ENCODE measurements at regions not wholly inside any gene's neighbourhood (a gene's known extent, or its start where the extent isn't known, plus 50 kb on each side); places are given as distances from the start of the nearest gene placed in this dataset.

DNA sequence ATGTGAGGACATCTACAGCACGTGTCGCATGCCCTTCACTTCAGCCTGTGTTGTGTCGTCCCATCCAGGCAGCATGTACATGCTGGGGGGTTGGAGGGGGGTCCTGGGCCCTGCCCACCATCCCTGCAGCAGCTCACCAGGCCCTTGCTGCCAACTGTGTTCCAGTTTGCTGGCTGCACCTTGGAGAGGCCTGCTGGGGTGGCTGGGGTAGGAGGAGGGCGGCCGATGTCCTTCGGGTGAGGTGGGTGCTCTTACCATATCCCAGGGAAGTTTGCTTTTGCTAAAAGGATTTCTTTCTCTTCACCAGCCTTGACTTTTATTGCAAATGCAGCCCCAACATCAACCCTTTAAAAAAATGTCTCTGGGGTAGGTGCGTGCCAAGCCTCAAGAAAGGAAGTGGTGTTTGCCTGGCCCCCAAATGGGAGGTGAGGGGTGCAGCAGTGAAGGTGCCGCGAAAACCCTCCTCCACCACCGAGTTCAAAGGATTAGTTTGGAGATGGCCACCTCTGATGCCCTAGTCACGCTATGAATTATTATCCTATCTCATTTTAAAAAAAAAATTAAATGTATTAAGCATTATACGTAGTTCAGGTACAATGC, 165.8 kb upstream of the KLF6 start:
- no peaks in the 10 kb centered on the region for H3K4me1 Mint-ChIP-seq
- no peak for DNase-seq (ENCODE audit: low spot score in 2 of 2)
- H3K27ac Mint-ChIP-seq: no peak overlapping the region
- H3K9me3 Mint-ChIP-seq: no peaks in the 10 kb centered on the region
- no peak for ATAC-seq (ENCODE audit: low read depth)
- H3K27me3 Mint-ChIP-seq: peaks cover 3% of the 10 kb centered on the region
- H3K4me3 Mint-ChIP-seq: no peak overlapping the region
- no peaks in the 10 kb centered on the region for H3K36me3 Mint-ChIP-seq

DNA sequence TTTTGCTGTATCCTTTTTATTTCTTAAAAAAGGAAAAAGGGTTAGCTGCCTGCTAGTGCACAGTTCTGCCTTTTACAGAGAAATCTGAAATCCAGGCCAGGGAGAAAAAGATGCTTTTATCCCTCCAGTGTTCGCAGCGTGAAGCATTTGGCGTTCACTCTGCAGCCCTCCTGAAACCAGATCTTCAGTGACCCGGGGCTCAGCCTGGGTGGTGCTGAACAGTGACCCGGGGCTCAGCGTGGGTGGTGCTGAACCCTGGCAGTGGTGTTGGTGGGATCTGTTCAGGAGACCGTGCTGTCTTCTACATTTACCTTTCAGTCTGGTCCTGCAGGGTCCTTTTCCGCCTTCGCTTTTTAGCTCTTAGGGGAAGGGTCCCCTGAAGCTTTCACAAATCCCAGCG, 164.7 kb upstream of the KLF6 start:
- Mint-ChIP-seq H3K36me3 (no peaks in the 10 kb centered on the region), H3K9me3 (no peaks in the 10 kb centered on the region), H3K27ac (no peak overlapping the region), H3K4me3 (no peak overlapping the region), H3K27me3 (peaks cover 3% of the 10 kb centered on the region), H3K4me1 (no peaks in the 10 kb centered on the region)
- no peak for DNase-seq (ENCODE audit: low spot score in 2 of 2)
- ATAC-seq (ENCODE audit: low read depth): no peak

GRCh38 chr10:3948843-3949242, 163.8 kb upstream of the KLF6 start:
- no peak for DNase-seq (ENCODE audit: low spot score in 2 of 2)
- Mint-ChIP-seq H3K9me3 (no peaks in the 10 kb centered on the region), H3K4me1 (no peaks in the 10 kb centered on the region), H3K36me3 (no peaks in the 10 kb centered on the region), H3K27ac (peak overlapping the region; percentile 55), H3K27me3 (peaks cover 3% of the 10 kb centered on the region), H3K4me3 (no peak overlapping the region)
- ATAC-seq (ENCODE audit: low read depth): peak; percentile 39

DNA sequence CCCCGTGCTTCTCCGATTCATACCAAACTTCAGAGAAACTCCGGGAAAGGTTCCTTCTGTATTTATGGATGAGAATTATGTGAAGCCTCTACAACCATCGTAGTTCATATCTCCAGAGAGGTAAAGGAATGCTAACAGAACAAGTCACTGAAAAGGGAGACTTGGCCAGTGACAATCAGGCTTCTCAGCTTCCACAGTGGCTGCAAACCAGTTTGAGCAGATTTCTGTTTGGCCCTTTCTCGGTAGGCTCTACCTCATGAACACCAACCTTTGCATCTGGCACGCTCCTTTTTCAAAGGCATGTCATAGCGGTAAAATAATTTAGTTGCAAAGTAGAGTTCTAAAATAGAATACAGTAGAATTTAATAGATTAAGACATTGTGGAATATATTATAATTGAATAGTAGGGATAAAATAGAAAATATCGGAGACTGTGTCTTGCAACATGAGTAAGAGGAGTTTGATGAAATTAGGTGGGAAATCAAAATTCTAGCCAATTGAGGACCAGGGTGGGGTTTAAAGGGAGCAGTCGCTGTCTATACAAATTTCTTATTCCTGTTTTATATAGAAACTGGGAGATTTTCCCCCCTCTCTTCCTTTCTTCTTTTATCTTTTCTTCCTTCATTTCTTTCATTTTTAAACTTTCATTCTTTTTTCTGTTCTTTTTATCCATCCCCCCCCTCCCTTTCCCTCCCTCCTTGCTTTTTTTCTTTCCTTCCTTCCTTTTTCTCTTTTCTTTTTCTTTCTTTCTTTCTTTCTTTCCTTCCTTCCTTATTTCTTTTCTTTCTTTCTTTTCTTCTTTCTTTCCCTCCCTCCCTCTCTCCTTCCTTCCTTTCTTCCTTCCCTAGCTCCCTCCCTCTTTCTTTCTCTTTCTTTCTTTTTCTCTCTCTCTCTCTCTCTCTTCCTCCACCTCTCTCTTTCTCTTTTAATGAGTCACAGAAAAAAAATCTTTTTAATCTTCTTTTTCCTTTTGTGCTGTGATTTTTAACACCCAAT, 161.5 kb upstream of the KLF6 start:
- Mint-ChIP-seq H3K27ac (no peak overlapping the region), H3K36me3 (no peaks in the 10 kb centered on the region), H3K4me1 (no peaks in the 10 kb centered on the region), H3K27me3 (peaks cover 3% of the 10 kb centered on the region), H3K9me3 (no peaks in the 10 kb centered on the region), H3K4me3 (no peak overlapping the region)
- DNase-seq (ENCODE audit: low spot score in 2 of 2) (no peak), ATAC-seq (ENCODE audit: low read depth) (no peak)

DNA sequence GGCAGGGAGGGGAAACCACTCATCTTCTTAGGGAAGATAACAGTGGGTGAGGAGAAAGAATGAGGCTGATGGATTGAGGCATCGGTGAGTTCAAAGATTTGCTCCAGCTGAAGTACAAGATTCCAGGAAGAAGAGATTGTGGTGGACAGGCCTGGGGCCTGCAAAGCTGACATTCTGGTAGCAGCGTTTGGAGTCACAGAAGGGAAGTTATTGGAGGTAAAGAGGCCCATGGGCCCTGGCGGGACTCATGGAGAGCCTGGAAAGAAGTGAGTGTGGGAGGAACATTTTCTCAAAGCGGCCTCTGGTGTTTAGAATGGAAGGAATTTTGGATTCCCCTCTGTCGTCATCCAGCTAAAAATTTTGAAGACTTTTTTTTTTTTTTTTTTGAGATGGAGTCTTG, 160.0 kb upstream of the KLF6 start:
- ATAC-seq (ENCODE audit: low read depth): no peak
- H3K4me1 Mint-ChIP-seq: no peaks in the 10 kb centered on the region
- peaks cover 3% of the 10 kb centered on the region for H3K27me3 Mint-ChIP-seq
- no peaks in the 10 kb centered on the region for H3K9me3 Mint-ChIP-seq
- no peak for DNase-seq (ENCODE audit: low spot score in 2 of 2)
- H3K4me3 Mint-ChIP-seq: no peak overlapping the region
- no peak overlapping the region for H3K27ac Mint-ChIP-seq
- H3K36me3 Mint-ChIP-seq: no peaks in the 10 kb centered on the region

DNA sequence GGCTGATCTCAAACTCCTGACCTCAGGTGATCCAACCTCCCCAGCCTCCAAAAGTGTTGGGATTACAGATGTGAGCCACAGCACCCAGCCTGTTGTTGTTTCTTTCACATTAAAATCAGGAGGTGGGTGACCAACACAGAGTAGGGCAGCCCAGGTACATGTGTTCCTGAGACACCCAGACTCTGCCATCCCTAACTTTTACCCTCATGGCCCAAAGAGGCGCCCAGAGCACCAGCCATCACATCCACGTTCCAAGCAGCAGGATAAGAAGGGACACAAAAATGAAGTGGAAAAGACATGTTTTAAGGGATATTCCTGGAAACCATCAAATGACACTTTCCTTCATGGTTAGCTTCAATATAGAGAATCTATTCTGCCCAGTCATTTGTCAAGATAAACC, 159.6 kb upstream of the KLF6 start:
- DNase-seq (ENCODE audit: low spot score in 2 of 2): no peak
- no peaks in the 10 kb centered on the region for H3K4me1 Mint-ChIP-seq
- H3K4me3 Mint-ChIP-seq: no peak overlapping the region
- no peak for ATAC-seq (ENCODE audit: low read depth)
- H3K27ac Mint-ChIP-seq: no peak overlapping the region
- H3K9me3 Mint-ChIP-seq: no peaks in the 10 kb centered on the region
- H3K27me3 Mint-ChIP-seq: peaks cover 3% of the 10 kb centered on the region
- H3K36me3 Mint-ChIP-seq: no peaks in the 10 kb centered on the region

GRCh38 chr10:3943695-3944257, 158.8 kb upstream of the KLF6 start:
- Mint-ChIP-seq H3K4me1 (no peaks in the 10 kb centered on the region), H3K4me3 (no peak overlapping the region), H3K36me3 (no peaks in the 10 kb centered on the region), H3K27me3 (peaks cover 2% of the 10 kb centered on the region), H3K27ac (no peak overlapping the region), H3K9me3 (no peaks in the 10 kb centered on the region)
- ATAC-seq (ENCODE audit: low read depth) (no peak), DNase-seq (ENCODE audit: low spot score in 2 of 2) (no peak)

- Mint-ChIP-seq H3K27ac (no peak overlapping the region), H3K36me3 (no peaks in the 10 kb centered on the region), H3K4me1 (no peaks in the 10 kb centered on the region), H3K27me3 (peaks cover under 1% of the 10 kb centered on the region), H3K4me3 (no peak overlapping the region), H3K9me3 (no peaks in the 10 kb centered on the region)
- ATAC-seq (ENCODE audit: low read depth) (no peak), DNase-seq (ENCODE audit: low spot score in 2 of 2) (no peak)
These were observed 158.0 kb upstream of the KLF6 start for GRCh38 chr10:3942937-3943489.

DNA sequence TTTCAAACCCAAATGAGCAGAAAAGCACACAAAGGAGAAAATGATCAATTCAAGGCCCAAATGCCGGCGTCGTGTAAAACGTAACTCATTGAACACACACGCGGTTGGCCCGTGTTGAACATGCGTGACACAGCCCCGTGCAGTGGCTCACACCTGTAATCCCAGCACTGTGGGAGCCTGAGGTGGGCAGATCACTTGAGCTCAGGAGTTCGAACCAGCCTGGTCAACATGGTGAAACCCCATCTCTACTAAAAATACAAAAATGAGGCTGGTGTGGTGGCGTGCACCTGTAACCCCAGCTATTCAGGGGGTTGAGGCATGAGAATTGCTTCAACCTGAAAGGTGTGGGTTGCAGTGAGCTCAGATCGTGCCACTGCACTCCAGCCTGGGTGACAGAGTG, 156.7 kb upstream of the KLF6 start:
- Mint-ChIP-seq H3K9me3 (no peaks in the 10 kb centered on the region), H3K36me3 (no peaks in the 10 kb centered on the region), H3K27ac (peak overlapping the region; percentile 18), H3K27me3 (no peaks in the 10 kb centered on the region), H3K4me1 (no peaks in the 10 kb centered on the region), H3K4me3 (no peak overlapping the region)
- ATAC-seq (ENCODE audit: low read depth) (no peak), DNase-seq (ENCODE audit: low spot score in 2 of 2) (no peak)

- Mint-ChIP-seq H3K4me3 (no peak overlapping the region), H3K9me3 (no peaks in the 10 kb centered on the region), H3K36me3 (no peaks in the 10 kb centered on the region), H3K27ac (peak overlapping the region; percentile 24), H3K27me3 (no peaks in the 10 kb centered on the region), H3K4me1 (peaks cover 8% of the 10 kb centered on the region)
- DNase-seq (ENCODE audit: low spot score in 2 of 2): no peak
- no peak for ATAC-seq (ENCODE audit: low read depth)
These were observed 151.5 kb upstream of the KLF6 start for GRCh38 chr10:3936422-3937040.

DNA sequence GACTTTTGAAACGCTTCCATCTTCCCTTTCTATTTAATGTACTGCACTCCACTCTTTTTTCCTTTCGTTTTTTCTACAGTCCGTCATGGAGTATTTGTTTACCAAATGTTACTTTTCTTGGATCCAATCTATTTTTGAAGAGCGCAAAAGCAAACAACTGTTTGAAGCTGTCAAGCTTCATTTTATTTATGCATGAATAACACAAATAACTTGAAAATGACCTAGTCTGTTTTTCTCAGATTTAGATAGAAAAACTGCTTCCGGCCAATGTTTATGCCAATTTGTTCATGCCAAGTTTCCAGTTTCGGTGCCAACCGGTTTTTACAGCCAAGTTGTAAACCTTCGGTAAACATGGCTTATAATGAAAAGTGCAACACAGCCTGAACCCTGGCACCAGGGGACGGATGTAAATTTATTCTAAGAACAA, 150.9 kb upstream of the KLF6 start:
- ATAC-seq (ENCODE audit: low read depth) (no peak), DNase-seq (ENCODE audit: low spot score in 2 of 2) (no peak)
- H3K4me3 Mint-ChIP-seq: peak overlapping the region; percentile 79
- peaks cover 8% of the 10 kb centered on the region for H3K4me1 Mint-ChIP-seq
- H3K27ac Mint-ChIP-seq: peak overlapping the region; percentile 94
- no peaks in the 10 kb centered on the region for H3K27me3 Mint-ChIP-seq
- no peaks in the 10 kb centered on the region for H3K9me3 Mint-ChIP-seq
- no peaks in the 10 kb centered on the region for H3K36me3 Mint-ChIP-seq

- Mint-ChIP-seq H3K27ac (peak overlapping the region; percentile 94), H3K4me3 (peak overlapping the region; percentile 79), H3K36me3 (no peaks in the 10 kb centered on the region), H3K4me1 (peaks cover 8% of the 10 kb centered on the region), H3K9me3 (no peaks in the 10 kb centered on the region), H3K27me3 (no peaks in the 10 kb centered on the region)
- ATAC-seq (ENCODE audit: low read depth): peak; percentile 93
- DNase-seq (ENCODE audit: low spot score in 2 of 2): peak; percentile 35 to 47
These were observed 150.1 kb upstream of the KLF6 start for GRCh38 chr10:3935141-3935540.

GRCh38 chr10:3933733-3934132, 148.7 kb upstream of the KLF6 start:
- Mint-ChIP-seq H3K27me3 (no peaks in the 10 kb centered on the region), H3K4me3 (no peak overlapping the region), H3K36me3 (no peaks in the 10 kb centered on the region), H3K27ac (no peak overlapping the region), H3K9me3 (no peaks in the 10 kb centered on the region), H3K4me1 (peaks cover 8% of the 10 kb centered on the region)
- ATAC-seq (ENCODE audit: low read depth): no peak
- DNase-seq (ENCODE audit: low spot score in 2 of 2): no peak

All from memory B cell (primary cell).